ENCODE measurements at regions not wholly inside any gene's neighbourhood (a gene's known extent, or its start where the extent isn't known, plus 50 kb on each side); places are given as distances from the start of the nearest gene placed in this dataset.
"Not testable (repeated sequence)": the region's sequence is repeated elsewhere in the genome, so short reads cannot be mapped to it uniquely, and the experiment has no call there.

DNA sequence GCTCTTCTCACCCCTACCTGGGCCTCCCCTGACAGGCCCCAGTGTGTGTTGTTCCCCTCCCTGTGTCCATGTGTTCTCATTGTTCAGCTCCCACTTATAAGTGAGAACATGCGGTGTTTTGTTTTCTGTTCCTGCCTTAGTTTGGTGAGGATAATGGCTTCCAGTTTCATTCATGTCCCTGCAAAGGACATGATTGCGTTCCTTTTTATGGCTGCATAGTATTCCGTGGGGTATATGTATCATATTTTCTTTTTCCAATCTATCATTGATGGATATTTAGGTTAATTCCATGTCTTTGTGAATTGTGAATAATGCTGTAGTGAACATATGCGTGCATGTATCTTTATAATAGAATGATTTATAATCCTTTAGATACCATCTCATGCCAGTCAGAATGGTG, 159.4 kb upstream of the RPS23 start:
- H3K14ac ChIP-seq (ENCODE audit: insufficient read length); H2BK15ac ChIP-seq (ENCODE audit: low read length); H3K23ac ChIP-seq (ENCODE audit: insufficient read length); H3K27ac ChIP-seq (ENCODE audit: low read depth, low read length); H3K18ac ChIP-seq (ENCODE audit: extremely low read depth, low read length); H3K56ac ChIP-seq (replicated peaks; ENCODE audit: insufficient read length, low read depth, low read length); H3K4me3 ChIP-seq (ENCODE audit: extremely low read depth in 1 of 4, insufficient read depth in 2 of 4, low read depth in 3 of 4, low read length in 4 of 4); H2BK120ac ChIP-seq (replicated peaks; ENCODE audit: low read depth, low read length); H2AK5ac ChIP-seq (ENCODE audit: low read depth, low read length); DNase-seq (ENCODE audit: low read depth in 1 of 2, low spot score in 2 of 2); H3K36me3 ChIP-seq (ENCODE audit: control insufficient read depth in 2 of 4, insufficient read depth in 4 of 4, low read length in 3 of 4); H4K20me1 ChIP-seq (replicated peaks in 1 of 2; ENCODE audit: control insufficient read depth in 1 of 2, insufficient read depth in 2 of 2, low read length in 2 of 2); H4K91ac ChIP-seq (replicated peaks; ENCODE audit: insufficient read length, low read length); FAIRE-seq; H3K9me3 ChIP-seq (ENCODE audit: insufficient read depth in 2 of 2, low read depth in 1 of 2, low read length in 1 of 2); H3K9ac ChIP-seq (replicated peaks in 1 of 4; ENCODE audit: extremely low read depth in 1 of 4, low read depth in 3 of 4, low read length in 3 of 4); H2BK20ac ChIP-seq (ENCODE audit: low read length); H3K79me1 ChIP-seq (ENCODE audit: low read depth, low read length); H3K23me2 ChIP-seq (ENCODE audit: low read depth, low read length); H3K27me3 ChIP-seq (replicated peaks in 1 of 4; ENCODE audit: control insufficient read depth in 3 of 4, extremely low read depth in 1 of 4, insufficient read depth in 3 of 4, low read length in 3 of 4); H2BK12ac ChIP-seq (ENCODE audit: low read depth, low read length); POLR2A ChIA-PET (ENCODE audit: partially characterized antibody); H2BK5ac ChIP-seq (ENCODE audit: low read depth, low read length); H3K4ac ChIP-seq (replicated peaks; ENCODE audit: insufficient read length, low read depth, low read length); CTCF ChIA-PET (ENCODE audit: partially characterized antibody); H4K8ac ChIP-seq (ENCODE audit: extremely low read depth, insufficient read depth, low read length); H3K4me1 ChIP-seq (replicated peaks in 1 of 4; ENCODE audit: control insufficient read depth in 3 of 4, insufficient read depth in 4 of 4, low read length in 3 of 4); H3K4me2 ChIP-seq (ENCODE audit: insufficient read depth in 1 of 2, low read depth in 2 of 2, low read length in 2 of 2); H2AFZ ChIP-seq (ENCODE audit: low read length); H3K79me2 ChIP-seq (ENCODE audit: control insufficient read depth in 1 of 2, insufficient read depth in 2 of 2, low read length in 2 of 2); H4K5ac ChIP-seq (ENCODE audit: insufficient read length, low read depth, low read length): not testable (repeated sequence)
- WGBS, 2 experiments (ENCODE audit: extremely low coverage in 1 of 2, insufficient coverage in 1 of 2, insufficient read length in 1 of 2, insufficient replicate concordance in 2 of 2, low coverage in 1 of 2, low lambda C conversion rate in 2 of 2, missing lambda C conversion rate in 1 of 2): 70% methylated on average over 4 of the region's 4 CpGs; no CpG with 5 or more reads in 1 of the 2 experiments

Data from H1 (cell line).